Left renal pelvis (tissue), 4 donors: ENCODE measurements at regions not wholly inside any gene's neighbourhood (a gene's known extent, or its start where the extent isn't known, plus 50 kb on each side); places are given as distances from the start of the nearest gene placed in this dataset.

ENCODE experiments used
- DNase-seq, 4 donors: peaks; one replicate each; pipeline ENCODE4 v3.0.0-alpha.2; 2013; ENCODE audit warnings: low read depth in 4 of 4, low spot score in 3 of 4

DNA sequence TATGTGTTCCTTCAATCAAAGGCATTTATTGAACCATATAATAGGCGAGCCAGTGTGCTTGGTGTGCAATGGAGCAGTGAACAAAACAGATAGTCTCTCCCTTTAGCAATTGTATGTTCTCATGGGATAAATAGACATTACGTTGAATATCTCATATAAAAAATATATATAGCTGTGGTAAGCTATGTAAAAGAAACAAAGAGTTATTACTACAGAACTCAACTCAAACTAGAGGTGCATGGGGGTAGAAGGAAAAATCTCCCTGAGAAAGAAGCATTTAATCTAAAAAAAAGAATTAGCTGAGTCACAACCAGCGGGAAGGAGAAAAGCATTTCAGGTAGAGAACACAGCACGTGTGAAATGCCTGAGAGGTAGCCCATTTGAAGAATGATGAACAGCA lies 919.3 kb downstream of the CDH11 start:
- no peak for DNase-seq

DNA sequence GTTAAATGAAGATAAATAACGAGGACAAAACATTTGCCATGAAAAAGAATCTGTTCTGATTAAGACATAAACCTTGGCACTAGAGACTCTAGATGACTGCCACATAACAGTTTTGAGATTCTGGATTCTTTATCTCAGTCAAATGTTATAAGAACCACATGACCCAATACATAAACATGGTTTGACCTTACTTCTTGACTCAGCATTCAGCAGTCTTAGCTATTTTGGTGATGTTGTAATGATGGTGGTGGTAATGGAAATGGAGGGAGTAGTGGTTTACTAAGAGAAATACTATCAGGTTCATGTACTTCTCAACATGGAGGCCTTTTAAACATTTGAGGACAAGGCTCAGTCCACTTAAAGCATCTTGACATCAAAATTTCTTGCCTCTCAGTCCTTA lies 925.4 kb downstream of the CDH11 start:
- DNase-seq: no peak

DNA sequence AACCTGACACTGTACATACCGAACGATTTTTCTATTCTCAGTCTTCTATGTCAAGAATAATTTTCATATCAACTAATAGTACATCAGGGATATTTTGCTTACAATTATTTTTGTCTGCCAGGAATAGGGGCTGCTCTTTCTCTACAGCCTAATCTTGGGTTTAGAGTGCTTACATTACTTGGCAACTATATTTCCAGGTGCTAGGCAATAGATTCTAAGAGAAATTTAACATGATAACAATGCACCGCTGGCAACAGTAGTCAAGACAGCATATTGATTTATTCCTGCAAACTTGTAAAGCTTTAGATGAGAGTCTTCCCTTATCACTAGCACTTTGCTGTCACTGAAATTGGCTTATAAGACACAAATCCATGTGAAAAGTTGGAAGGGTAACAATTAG lies 935.9 kb downstream of the CDH11 start:
- DNase-seq: no peak

DNA sequence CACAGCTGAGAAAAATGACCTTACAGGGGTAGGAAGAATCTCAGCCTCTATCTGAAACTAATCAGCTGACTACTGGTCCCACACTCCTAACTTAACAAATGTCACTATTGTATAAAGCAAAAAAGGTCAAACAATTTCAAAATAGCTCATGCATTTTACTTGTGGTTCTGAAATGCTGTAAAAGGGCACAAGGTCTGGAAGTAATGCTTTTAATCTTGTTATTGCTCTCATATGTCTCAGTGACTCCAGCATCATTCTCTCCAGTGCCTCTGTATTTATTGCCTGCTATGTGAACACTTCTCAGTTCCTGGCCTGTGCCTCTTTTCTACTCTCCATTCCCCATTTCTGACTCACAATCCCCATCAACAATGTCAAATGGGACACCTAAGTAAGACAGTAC lies 937.7 kb downstream of the CDH11 start:
- no peak for DNase-seq

DNA sequence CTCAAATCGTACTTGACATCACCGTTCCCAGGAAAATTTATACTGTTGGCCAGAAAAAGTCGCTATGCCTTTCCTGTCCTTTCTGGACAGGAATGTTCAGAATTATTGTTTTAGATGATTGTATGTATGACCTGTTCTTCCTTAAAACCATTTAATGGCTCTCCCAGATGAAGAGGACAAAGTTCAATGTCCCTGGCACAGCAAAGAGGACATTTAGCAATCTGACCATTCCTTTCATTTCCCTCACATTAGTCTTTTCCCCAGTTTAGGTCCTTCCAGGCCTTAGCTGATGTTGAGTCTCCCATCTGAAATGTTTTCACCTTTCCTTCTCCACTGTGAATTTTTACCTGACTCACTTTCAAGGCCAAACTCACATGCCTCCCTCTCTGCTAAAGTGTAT lies 938.9 kb downstream of the CDH11 start:
- no peak for DNase-seq

DNA sequence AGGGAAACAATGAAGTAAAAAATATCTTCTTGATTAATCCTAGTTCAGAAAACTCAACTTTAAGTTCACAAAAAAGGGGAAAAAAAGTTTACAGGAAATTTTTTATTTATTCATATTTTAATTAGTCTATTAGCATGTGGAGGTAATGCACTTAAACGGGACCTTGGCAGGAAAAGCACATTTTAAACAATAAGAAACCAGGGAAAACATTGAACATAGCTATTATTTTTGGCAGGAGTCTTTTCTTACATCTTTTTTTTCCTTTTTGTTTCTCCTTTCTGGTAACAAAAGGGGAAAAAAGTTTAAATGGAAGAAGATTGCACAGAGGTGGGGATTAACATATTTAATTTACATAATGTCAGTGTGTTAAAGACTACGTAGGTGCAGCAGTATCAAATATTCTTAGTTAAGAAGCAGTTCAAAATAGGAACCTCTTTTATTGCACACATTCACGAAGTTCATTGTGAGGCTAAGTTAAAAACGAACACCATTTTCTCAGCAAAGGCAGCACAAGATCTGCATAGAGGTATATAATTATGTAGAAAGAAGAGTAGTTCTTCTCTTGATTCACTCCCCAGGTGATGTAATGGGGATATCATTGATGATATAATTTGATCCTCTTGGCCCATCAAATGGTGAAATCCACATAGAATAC lies 940.5 kb downstream of the CDH11 start:
- DNase-seq: no peak

DNA sequence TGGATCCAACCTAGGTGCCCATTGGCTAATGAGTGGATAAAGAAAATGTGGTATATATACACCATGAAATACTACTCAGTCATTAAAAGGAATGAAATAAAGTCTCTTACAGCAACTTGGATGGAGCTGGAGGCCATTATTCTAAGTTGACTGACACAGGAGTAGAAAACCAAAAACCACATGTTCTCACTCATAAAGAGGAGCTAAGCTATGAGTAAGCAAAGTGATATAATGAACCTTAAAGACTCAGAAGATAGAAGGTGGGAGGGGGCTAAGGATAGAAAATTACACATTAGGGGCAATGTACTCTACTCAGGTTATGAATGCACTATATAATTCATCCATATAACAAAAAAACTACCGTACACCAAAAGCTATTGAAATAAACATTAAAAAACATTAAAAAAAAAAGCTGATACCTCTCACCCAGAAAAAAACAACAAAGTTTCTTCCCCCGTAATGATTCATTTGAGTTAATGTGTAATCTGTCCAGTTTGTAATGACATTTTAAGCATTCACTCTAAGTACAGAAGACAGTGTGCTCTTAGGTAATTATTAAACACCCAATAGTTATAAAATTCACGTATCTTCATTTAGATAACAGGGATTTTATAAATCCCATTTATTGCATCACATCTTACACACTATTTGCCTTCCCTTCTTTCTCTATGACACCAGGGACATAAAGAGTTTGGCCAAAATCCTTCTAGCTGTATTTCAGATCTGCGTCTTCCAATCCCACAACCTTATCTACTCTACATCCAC lies 941.5 kb downstream of the CDH11 start:
- DNase-seq: no peak

DNA sequence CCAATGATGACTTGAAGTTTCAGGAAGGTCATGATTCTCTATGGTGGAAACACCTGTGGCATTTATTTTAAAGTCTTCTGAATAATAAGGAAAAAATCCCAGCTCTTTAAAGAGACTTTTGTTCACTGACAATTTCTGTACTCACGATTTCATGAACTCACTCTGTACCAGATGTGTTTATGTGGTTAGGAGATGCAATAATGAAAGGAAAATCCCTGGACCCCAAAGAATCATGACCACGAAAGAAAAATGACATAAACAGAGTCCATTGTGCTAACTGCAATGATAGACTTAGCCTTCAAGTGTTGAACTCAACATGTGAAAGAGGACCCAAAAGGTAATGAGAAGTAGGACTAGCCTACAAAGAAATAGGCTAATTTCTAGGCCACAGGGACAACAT lies 947.5 kb downstream of the CDH11 start:
- no peak for DNase-seq

DNA sequence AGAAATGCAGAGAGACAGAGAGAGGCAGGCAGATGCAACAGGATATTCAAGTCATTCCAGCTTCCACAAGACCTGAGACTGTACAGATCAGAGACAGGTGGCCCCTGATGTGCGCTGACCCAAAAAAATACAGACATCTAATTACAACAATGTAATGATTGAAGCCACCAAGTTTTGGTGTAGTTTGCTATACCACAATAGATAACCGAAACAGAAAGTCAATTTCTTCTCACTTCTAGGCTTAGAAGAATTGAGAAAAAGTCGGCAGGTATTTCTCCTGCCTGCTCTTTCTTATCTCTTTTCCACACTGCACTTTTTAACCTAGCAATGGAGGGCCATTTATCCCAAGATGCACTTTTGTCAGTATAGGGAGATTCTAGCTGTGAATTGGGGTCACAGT lies 949.2 kb downstream of the CDH11 start:
- no peak for DNase-seq

DNA sequence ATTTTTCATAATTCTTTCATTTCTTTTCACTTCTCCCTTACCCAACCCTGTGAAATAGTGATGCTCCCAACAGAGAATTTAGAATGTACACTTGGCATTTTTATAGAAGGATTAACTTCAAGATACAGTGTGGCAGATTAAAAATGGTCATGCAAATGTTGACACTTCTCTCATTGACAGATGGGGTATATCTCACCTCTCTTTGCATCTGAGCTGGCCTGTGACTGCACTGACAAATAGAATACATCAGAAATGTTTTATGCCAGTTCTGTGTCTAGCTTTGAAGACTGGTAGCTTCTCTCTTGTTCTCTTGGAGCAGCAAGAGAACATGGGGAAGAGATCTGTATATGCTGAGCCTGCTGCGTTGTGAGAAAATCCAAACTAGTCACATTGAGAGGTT lies 949.6 kb downstream of the CDH11 start:
- DNase-seq: no peak

DNA sequence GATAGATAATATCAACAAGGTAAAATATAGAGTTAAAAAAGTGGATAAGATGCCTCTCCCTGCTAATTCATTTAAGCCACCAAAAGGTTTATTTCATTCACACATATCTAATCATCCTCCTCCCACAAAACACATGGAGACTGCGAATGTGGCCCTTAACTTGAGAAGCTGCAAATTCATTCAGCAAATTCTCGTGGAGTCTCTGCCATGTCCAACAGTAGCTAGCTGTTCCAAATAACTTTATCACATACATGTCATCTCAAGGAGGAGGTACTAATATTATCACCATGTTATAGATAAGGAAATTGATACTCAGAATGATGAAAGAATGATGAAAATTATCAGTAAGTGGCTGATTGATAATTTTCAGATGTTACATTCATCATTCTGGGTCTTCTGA lies 950.2 kb downstream of the CDH11 start:
- DNase-seq: no peak

DNA sequence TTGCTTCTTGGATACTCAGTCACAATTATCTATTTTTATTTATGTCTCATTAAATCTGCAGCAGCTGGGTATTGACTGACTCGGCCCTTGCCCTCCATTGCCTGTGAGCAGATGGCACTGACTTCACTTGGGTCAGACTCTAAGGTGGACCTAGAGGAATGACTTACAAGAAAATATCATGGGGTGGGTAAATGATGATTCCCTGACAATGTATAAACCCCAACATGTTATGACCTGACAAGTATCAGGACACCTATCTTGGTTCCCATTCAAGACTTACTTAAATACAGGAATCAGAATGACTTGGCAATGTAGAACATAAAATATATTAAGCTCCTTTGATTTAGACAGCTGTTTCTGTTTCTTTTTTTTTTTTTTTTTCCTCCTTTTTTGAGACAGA lies 953.5 kb downstream of the CDH11 start:
- DNase-seq: no peak

DNA sequence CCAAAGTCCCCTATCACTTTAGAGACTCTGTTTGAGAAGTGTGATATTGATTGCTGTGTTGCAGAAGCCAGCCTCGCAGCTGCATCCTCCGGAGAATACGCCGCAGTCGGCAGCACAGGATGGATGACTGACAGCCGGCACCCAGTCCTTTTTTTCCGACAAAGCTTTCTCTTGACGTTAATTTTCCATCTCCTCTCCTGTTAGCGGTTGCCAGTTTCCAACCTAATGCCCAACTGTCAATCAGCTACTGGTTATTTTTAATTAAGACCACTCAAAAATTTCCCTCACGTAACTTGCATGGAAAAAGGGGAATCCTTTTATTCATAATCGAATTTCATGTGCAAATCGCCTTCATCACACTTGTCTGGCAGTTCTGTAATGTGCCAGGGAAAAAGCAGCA lies 953.9 kb downstream of the CDH11 start:
- DNase-seq: no peak

DNA sequence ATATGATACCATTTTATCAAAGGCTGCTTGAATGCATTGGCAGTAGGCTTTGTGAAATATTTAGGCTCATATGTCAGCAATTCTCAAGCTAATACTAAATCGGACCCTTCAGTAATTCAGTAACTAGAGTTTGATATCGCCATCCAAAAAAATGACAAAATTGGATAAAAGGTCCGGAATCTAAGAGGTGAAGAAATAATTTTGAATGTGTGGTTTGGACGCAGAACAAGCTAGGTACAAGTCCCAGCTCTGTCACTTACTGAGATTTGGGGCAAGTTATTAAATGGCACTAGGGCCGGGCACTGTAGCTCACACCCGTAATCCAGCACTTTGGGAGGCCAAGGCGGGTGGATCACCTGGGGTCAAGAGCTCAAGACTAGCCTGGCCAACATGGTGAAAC lies 956.5 kb downstream of the CDH11 start:
- DNase-seq: no peak

DNA sequence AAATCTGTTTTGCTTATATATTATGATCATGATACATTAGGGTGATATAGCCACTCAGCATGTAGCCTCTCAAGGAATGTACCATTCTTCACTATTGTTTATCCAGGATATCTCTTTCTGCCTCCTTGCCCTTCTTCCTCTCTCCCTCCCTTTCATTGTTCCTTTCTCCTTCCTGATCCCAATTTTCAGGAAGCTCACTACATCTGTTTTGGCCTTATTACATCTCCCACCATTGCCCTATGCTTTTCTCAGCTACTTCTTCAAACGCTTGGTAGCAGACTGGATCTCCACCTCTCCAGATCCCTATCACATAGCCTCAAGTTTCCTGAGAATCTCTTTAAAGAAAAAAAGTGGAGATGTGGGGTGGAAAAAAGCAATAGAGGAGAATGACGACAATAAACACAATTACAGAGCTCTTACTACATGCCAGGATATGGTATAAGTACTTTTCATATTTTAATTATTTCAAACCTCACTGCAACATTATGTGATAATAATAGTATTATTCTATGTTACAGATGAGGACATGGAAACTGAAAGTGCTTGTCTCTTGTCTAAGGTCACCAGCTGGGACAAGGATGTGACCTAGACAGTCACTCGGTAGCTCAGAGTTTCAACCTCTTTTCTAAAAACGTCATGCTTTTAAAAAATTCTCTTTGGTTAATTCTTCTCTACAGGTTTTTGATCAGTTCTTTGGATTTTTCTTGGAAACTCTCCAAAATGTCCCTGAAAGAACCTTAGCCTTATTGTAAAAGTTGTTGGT lies 959.1 kb downstream of the CDH11 start:
- no peak for DNase-seq

DNA sequence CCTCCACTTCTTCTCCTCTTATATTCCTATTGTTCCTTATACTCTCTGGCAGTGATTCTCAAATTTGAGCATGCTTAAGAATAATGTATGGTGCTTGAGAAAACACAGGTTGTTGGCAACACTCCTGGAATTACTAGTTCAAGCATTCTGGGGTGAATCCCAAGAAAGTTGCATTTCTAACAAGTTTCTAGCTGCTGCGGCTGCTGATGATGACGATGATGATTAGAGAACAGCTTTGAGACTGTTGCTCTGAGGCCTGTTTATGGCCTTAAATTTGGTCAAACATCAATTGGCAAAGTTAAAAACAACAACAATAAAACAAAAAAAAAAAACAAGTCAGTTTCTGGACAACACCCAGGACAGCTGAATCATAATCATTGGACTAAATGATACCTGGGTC lies 961.9 kb downstream of the CDH11 start:
- no peak for DNase-seq

DNA sequence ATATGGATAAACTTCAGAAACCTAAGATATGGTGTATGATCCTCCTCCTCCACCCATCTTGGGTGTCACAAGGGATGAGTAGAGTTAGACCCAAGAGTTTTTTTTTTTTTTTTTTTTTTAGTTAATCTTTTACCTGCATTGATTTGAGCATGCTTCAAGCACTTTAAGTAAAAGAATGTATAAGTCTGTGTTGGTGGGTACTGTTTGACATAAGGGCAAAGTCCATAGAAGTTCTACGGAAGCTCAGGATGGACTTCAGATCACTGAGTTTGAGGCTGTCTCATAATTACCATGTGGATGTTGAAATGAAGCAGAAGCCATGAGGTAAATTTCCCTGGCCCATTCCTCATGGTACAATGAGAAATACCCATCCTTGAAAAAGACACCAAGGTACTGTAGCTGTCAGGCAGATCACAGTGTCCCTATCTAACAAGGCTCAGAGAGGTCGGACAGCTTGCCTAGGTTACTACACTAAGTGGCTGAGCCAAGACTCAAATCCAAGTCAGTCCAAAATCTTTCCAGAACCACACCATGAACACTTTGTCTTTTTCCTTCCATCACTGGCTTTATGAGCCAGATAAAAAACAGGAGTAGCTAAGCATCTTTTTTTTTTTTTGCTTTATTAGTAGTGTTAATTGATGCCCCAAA lies 962.8 kb downstream of the CDH11 start:
- DNase-seq: no peak

DNA sequence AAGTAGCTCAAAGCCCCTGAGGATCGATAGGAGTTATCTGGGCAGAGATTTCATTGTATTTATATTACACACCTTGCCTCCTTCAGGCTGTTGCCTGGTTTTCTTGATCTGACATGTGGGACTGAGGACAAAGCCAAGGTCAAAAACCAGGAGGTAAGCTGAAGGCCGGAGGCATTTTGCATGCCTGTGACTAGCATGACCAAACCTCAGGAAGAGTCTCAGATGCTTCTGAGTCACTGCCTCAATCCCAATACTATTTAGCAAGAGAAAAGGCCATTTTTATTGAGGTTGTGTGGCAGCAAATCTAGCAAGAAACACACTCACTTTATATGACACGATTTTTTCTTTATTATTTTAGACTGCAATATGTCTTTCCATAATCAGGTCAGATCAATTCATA lies 968.1 kb downstream of the CDH11 start:
- DNase-seq: no peak

DNA sequence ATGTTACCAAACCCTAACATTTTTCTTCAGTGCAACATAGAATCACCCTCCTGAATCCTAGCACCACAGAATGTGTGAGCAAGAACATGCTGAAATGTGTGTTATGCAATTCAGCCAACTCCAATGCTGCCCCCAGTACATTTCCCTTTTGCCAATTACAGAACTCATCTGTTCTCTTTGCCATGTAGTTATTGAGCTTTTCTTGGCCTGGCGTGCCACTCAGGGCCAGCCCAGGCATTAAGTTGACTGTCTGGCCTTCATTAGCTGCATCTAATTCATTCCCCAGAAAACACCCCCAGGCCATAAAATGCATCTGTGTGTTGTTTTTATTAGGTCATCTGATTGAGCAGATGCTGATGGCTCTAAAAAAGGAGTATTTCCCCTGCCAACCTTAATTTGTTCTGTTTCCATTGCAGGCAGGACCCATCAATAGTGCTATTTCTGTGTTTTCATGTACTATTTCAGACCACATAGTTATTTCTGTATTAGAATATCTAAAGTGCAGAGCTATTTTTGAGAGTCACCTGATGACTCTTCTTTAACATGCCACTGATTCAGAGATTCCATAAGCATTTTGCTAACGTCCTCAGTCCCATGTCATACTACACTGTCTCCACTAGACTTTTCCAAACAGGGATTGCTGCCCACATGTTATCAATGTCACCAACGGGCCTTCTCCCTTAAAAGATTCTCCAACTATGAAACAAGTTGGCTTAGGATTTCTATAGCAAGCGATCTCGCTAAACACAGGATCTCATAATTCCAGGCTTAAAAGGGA lies 969.7 kb downstream of the CDH11 start:
- DNase-seq: no peak

DNA sequence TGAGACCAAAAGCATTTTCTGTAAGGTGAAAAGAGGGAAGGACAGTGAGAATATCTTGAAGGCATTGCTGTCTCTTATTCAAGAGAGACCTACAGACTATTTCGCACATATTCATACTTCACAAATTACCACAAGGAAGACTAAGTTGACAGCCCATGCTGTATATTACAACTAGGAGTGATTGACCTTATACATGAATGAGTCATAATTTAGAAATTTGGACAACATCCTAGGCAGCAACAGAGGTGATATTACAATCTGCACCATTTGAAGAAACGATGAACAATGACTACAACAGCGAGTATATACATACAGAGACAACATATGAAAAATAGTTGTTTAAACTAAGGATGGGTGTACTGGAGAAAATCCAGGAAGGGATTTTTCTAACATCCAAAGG lies 971.7 kb downstream of the CDH11 start:
- no peak for DNase-seq

DNA sequence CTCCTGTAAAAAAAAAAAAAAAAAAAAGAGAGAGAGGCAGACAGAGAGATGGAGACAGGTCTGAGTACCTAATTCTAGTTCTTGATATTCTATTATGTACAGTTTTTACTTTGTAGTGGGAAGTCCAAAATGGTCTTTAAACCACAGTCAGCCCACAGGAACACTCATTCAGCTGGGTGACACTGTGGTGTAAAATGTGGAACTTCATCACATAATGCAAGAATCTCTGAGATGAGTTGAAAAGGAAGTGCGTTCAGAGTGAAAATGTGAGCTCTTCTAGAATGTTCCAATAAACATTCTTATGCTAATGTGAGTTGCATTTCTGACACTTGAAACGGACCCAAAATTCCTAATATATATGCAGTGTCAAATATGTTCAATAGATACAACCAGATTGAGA lies 972.1 kb downstream of the CDH11 start:
- no peak for DNase-seq
